Neural progenitor cell (in vitro differentiated cells): ENCODE measurements at regions not wholly inside any gene's neighbourhood (a gene's known extent, or its start where the extent isn't known, plus 50 kb on each side); places are given as distances from the start of the nearest gene placed in this dataset.

ENCODE experiments used
- EZH2 ChIP-seq: fragments of 200-600 bp; sonication (generic); IDR thresholded peaks from 2 replicates; pipeline ENCODE4 v1.6.1; 2017; ENCODE audit warnings: antibody characterized with exemption, mild to moderate bottlenecking, moderate library complexity
- TF ChIP-seq, protein P1 (sequence below): fragments of 200-600 bp; sonication (generic); IDR thresholded peaks from 2 replicates; pipeline ENCODE4 v1.5.1; 2017; ENCODE audit warnings: antibody characterized with exemption, mild to moderate bottlenecking

DNA sequence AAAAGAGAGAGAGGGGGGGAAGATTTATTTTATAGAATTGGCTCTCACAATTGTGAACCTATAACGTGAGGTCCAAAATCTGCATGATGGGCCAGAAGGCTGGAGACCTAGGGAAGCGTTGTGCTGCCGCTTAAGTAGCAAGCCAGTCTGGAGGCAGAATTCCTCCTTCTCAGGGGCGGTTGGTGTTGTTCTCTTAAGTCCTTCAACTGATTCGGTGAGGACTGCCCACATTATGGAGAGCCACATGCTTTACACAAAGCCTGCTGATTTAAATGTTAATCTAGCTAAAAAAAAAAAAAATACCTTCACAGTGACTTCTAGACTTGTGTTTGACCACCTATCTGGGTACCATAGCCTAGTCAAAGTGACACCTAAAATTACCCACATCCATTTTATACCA is 64.2 kb upstream of the CKS2 start:
- TF ChIP-seq, protein P1, sequence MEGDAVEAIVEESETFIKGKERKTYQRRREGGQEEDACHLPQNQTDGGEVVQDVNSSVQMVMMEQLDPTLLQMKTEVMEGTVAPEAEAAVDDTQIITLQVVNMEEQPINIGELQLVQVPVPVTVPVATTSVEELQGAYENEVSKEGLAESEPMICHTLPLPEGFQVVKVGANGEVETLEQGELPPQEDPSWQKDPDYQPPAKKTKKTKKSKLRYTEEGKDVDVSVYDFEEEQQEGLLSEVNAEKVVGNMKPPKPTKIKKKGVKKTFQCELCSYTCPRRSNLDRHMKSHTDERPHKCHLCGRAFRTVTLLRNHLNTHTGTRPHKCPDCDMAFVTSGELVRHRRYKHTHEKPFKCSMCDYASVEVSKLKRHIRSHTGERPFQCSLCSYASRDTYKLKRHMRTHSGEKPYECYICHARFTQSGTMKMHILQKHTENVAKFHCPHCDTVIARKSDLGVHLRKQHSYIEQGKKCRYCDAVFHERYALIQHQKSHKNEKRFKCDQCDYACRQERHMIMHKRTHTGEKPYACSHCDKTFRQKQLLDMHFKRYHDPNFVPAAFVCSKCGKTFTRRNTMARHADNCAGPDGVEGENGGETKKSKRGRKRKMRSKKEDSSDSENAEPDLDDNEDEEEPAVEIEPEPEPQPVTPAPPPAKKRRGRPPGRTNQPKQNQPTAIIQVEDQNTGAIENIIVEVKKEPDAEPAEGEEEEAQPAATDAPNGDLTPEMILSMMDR: no peak
- no peak for TF ChIP-seq EZH2
